ENCODE measurements at regions not wholly inside any gene's neighbourhood (a gene's known extent, or its start where the extent isn't known, plus 50 kb on each side); places are given as distances from the start of the nearest gene placed in this dataset.

- TF ChIP-seq POLR2AphosphoS5 (IDR thresholded peaks at IDR 0.05; ENCODE audit: insufficient read depth, low read depth, low read length) (no peak), CTCF (IDR thresholded peaks at IDR 0.05; ENCODE audit: extremely low read depth in 1 of 2, insufficient read depth in 1 of 2, low read depth in 1 of 2, low read length in 2 of 2) (no peak), POLR2A (IDR thresholded peaks at IDR 0.05; ENCODE audit: low read depth, low read length) (no peak), EZH2 (IDR thresholded peaks at IDR 0.05; ENCODE audit: borderline replicate concordance, low read depth, low read length, severe bottlenecking) (no peak), FOS (IDR thresholded peaks at IDR 0.05; ENCODE audit: borderline replicate concordance, insufficient read depth, low read length) (no peak), GATA2 (IDR thresholded peaks at IDR 0.05; ENCODE audit: insufficient read depth, insufficient read length, low read depth, low read length) (no peak), MAX (IDR thresholded peaks at IDR 0.05; ENCODE audit: insufficient read depth, insufficient read length) (no peak)
These were observed 460.1 kb upstream of the TLE4 start for GRCh38 chr9:79111653-79112052.
